ENCODE measurements at regions not wholly inside any gene's neighbourhood (a gene's known extent, or its start where the extent isn't known, plus 50 kb on each side); places are given as distances from the start of the nearest gene placed in this dataset.
"Not testable (repeated sequence)": the region's sequence is repeated elsewhere in the genome, so short reads cannot be mapped to it uniquely, and the experiment has no call there.

DNA sequence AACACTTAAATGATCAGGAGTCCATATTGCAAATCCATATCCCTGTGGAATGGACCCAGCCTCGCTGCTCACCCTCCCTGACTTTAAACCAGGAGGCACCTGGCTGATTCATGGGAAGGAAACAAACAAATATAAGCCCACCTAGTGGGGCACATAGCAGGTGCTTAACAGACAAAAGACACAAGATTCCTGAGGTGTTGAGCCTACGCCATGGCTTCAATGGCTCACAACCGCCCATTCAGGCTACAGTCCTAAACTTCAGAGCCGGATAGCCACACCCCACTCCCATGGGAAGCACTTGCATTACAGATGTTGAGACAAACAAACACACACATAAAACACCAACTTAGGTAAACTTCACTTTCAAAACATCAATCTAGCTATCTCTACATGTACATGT is 359.9 kb downstream of the ICE1 start:
- DNase-seq, result no peak

DNA sequence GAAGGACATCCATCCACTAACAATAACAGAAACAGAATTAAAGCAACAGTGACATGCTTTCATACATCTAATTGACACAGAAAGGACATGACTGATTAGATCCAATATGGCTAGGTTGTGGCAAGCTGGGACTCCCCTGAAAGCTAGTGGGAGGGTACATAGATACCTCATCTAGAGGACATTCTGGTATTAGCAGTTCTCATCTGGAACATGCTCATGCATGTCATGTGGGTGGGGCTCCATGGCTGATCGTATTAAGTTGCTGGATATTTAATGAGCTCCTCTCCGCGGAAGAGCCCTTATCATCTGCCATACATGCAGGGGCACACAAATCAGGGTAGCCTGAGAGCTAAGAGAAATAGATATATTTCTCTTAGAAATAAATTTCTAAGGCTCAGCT is 358.9 kb downstream of the ICE1 start:
- no peak for DNase-seq

DNA sequence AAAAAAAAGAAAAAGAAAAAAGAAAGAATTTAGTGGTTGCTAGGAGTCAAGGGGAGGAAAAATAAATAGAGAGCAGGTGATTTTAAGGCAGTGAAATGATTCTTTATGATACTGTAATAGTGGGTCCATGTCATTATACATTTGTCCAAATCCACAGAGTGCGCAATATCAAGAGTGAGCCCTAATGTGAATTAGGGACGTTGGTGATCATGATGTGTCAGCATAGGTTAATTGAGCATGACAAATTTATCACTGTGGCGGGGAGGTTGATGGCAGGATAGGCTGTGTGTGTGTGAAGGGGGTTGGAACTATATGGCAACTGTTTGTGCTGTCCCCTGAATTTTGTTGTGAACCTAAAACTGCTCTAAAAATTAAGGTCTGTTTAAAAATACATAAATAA is 357.8 kb downstream of the ICE1 start:
- DNase-seq, result no peak

DNA sequence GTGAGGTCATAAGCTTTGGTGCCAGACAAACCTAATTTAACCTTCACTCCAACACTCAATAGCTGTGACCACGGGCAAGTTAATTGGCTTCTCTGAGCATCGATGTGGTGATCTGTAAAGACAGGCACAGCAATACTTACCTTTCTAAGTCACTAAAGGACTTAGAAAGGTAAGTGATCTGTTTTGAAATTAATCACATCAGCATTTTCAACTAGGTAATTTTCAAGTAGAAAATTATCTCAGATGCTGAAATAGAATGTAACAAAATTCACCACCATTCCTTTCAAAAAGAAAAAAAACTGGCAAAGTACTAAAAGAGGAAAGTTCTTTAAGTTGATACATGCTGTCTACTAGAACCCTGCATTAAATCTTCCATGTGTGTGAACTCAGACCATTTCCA is 354.5 kb downstream of the ICE1 start:
- no peak for DNase-seq

DNA sequence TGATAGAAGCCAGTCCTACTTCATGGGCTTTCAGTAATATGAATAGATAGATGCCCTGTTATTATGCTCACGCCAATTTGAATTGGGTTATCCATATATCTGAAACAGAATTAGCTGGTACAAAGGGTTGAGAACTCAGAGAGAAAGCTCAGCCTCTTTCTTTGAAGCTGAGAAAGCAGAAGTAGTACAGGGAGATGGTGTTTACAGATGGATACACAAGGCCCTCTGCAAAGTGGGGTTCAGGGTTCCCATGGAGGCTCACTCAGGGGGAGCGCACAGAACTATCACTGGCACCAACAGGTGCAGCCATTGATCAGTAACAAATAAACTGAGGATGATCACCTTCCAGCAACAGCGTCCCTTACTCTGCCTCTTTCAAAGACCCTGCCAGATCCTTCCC is 349.7 kb downstream of the ICE1 start:
- DNase-seq, result no peak

DNA sequence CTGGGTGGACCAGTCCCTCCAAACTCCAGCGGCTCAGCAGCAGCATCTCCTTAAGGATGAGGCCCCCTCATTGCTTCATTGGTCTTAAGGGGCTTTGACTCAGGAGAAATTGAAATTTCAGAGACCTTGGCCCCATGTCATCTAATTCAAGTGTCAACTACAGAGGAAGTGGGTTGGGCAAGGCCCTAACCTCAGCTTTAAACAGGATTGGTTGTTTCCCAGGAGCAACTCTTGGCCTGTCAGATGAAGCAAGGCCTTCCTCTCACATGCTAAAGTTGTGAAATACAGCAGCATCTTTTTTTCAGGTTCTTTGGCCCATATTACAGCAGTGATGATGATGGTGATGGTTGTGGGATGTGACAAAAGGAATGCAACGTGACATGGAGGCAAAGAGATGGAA is 348.3 kb downstream of the ICE1 start:
- no peak for DNase-seq

DNA sequence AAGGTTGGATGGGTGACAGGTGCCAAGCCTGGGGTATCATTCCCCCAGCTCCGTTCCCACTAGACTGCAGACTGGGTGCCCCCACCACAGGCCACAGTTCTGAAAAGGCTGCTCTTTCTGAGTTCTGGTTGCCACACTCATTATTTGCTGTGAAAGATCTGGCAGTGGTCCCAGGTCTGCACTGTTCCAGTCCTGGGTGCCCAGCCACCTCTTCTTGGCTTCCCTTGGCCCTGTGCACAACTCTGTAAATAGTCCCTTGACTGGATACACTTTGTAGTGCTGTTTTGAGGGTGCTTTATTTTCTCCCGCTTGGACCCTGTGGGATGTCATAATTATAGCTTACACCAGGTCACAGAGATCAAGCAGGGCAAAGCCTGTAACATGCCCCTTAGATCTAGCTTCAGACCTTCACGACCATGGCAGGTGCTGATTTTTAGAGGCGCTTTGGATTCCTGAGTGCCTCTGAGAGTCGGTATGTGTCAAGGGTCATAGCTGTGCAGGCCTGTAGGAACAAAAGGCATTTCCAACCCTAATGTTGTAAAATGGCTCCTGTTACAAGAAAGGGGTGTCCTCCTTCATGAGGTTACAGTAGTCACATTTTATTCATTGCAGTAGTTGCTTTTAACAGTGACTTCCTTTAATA is 344.9 kb downstream of the ICE1 start:
- no peak for DNase-seq

DNA sequence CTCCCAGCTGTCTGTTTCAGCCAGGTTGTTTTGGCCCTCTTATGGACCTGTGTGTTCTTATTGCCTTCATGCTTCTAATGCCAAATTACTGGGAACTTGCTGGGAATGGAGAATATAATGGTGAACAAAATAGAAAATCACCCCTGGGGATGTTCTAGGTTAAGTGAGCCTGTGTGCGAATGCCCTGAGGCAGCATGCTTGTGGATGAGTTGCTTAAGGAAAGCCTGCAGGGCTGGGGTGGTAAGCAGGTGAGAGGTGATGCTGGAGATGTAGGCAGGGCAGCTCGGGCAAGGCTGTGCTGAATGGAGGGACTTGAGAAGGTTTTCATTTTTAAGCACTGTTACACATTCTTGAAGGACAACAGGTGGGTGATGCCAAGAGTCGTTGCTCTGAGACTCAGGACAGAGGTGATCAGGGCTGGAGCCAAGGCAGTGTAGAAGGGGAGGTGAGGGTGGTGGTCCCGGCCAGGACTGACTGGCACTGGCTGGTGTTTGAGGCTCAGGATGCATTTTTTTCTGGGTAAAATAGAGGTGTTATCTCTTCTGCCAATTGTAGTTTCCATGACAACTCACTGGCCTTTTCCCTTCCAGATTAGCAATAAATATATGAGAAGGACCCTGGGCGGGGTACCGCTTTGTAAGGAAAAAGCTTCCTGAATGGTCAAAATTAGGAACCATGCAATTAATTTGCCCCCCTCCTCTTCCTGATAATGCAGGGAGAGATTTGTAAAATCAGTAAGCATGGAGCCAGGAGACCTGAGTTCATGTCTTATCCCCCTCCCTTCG is 342.8 kb downstream of the ICE1 start:
- DNase-seq, result no peak

DNA sequence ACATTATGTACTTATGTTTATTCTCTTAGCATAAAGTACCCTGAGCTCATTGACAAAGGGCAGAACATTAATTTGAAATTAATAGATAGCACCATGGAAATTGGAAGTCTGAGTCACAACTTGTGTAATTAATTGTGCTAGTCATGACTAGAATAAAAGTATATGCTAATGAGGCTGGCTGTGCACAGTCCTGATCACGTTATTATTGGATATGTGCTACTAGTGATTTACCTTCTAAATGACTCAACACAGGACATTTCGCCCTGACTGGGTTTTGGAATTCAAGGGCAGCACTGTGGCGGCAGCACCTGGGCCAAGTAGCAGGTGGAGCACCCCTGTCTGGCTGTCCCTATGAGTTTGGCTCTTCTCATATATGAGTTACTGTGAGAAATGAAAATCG is 341.8 kb downstream of the ICE1 start:
- DNase-seq, result no peak

DNA sequence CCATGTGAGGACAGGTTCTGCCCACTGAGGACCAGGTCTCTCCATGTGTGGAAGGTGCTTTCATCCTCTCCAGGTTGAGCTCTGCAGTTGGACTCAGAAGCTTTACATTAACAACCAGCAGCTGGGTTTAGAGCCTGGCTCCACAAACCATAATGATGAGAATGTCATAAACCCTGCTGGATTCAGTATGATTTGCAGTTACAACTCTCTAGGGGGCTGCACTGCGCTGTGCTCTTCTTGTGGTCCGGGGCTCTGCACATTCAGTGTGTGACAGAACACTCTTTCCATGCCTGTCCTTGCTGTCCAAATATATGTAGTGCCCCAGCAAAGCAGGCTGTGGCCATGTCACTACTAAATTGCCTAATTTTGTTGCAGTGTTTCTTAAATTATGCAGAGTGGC is 334.3 kb downstream of the ICE1 start:
- DNase-seq, result no peak

DNA sequence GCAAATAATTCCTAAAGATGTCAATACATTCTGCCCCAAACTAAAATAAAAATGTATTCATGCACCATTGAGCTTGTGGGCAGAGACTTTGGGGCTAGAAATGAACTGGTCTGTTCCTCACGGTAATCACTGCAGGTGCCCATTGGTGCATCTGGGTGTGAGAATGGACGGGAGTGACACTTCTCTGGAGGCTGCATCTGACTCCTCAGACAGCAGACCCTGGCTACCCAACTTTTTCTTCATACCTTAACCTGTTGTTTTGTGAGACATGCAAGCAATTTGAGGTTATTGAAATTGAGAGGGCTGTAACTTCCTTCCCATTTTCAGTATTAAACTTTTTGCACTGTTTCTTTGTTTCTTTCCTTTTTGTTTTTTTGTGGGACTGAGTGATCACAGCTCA is 333.4 kb downstream of the ICE1 start:
- no peak for DNase-seq

DNA sequence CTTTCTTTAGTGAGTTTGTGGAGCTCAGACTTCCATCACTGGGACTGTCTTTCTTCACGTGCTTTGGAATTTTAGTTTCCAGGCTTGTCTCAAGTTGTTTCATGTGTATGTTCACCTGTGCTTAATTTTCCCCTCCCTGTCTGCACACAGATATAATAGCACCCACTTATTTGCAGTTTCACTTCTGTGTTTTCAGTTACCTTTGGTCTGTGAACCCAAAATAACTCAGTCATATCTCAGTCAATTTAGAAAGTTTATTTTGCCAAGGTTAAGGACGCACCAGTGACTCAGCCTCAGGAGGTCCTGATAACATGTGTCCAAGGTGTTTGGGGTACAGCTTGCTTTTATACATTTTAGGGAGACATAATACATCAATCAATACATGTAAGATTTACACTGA is 330.4 kb downstream of the ICE1 start:
- no peak for DNase-seq

DNA sequence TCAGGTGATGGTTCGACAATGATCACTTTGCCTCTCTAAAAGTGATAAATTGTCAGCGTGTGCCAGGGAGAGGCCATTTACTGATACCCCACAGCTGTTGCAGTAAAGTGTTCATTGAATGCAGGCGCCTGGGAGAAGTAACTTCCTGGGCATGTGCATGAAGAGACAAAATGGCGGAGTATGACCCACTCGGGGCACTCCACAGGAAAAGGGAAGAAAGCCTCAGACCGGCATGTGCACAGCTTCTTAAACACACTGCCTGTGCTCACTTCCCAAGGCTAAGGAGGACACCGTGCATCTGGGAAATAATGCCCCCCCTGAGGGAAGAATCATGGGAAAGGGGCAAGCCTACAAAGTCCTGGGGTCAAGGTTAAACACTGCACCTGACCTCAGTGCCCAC is 329.5 kb downstream of the ICE1 start:
- DNase-seq, result no peak

DNA sequence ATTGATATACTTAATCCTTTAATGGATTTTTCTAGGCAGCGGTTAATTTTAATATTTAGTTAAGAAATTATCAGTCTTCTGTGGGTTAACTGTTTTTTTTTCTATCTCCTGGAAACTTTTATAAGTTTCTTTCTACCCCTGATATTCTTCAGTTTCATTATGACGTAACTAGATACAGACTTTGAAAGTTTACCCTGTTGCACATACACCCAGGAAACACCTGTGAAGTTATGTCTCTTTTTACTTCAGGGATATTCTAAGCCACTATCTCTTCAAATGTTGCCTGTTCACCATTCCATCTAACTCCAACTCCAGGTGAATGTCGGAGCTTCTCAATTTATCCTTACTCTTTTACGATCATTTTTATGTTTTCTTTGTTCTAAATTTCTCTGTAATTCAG is 329.0 kb downstream of the ICE1 start:
- no peak for DNase-seq

DNA sequence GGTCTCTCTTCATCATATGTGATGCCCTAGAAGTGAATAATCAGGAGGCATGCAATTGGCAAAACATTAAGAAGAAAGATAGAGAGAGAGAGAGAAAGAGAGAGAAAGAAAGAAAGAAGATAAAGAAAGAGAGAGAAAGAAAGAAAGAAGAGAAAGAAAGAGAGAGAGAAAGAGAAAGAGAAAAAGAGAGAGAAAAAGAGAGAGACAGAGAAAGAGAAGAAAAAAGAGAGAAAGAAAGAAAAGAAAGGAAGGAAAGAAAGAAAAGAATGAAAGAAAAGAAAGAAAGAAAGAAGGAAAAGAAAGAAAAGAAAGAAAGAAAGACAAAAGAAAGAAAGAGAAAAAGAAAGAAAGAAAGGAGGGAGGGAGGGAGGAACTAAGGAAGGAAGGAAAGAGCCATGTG is 318.9 kb downstream of the ICE1 start:
- DNase-seq, result no peak

DNA sequence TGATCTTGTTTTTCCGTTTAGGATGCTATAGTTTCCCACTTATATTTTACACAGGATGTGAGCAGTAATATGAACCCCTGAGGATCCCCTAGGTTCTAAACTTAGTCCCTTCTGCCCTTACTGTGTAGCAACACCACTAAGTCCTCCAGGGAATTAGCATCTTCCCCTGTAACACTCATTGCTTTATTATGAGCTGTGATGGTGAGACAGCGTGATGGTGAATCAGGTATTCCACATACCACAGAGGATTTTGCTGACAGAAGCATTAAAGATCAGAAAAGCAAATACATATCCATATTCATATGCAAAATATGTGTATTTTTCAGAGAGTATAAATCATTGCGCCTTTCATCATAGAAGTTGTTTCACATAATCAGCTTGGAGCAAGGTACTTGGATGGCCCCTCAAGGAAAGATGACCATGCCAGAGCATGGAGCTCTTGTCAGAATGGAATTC is 317.0 kb downstream of the ICE1 start:
- DNase-seq, result no peak

DNA sequence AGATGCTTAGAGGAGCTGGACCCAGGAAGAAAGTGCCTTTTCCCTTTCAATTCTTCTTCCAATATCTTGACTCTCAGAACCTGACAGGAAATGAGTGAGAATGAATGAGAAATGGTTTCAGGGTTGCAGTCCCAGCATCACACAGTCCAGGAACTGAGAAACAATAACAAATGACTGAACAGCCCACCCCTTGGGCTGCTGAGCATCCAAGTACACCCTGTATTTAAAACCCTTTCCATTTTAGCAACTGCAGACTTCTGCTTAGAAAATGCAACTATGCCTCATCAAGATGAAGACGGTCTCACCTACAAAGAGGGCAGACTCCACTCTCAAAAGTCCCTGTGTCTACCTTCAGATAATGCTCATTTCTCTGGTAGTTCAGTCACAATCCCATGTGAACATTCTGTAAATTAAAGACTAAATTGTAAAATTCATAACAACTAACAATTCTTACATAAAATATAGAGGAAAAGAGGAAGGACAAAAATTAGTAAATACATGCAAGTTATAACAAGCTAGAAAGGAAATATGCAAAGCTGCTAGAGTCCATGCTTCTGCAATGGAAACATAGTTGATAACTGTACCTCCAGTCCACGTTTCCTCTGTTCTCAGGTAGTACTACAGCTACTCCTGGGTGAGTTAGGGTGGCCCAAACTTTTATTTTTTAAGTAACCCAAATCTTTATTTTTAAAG is 316.5 kb downstream of the ICE1 start:
- DNase-seq, result no peak

DNA sequence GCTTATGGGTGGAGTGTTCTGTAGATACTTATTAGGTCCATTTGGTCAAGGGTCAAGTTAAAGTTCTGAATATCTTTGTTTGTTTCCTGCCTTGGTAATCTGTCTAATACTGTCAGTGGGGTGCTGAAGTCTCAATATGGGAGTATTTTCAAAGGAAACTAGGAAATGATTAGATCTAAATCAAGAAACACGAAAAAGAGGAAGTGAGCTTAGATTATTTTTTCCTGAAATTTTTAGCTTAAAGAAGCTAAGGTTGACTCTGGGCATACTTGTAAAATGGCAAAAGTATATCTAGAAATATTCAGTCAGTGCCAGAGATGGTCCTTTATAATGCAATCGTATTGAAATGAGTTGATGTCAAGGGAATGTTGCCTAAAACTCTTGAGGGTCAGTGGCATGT is 313.5 kb downstream of the ICE1 start:
- DNase-seq, result no peak

DNA sequence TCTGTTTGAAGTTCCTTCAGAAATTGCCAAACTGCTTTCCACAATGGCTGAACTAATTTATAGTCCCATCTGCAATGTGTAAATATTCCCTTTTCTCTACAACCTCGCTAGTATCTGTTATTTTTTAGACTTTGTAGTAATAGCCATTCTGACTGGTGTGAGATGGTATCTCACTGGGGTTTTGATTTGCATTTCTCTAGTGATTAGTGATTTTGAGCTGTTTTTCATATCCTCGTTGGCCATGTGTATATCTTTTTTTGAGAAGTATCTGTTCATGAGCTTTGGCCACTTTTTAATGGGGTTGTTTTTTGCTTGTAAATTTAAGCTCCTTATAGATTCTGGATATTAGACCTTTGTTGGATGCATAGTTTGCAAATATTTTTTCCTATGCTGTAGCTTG is 310.6 kb downstream of the ICE1 start:
- DNase-seq, result not testable (repeated sequence)

DNA sequence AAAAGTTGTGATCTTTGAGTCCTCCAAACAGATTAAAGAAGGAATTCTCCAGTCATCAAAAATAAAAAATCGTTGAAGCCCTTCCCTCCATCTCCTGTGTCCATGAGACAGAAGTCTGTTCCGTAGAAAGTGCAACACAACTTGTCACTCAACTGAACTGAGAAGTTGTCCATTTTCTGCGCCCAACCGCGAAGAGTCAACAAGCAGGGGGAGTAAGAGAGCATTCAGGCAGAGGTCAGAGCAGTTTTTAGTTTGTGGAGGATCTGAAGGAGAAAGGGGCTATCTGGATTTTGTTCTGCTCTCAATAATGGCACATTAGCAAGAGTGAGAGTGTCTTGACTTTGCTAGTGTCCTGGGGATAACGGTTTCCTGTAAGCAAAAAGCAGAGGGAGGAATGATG is 303.9 kb downstream of the ICE1 start:
- DNase-seq, result no peak

DNA sequence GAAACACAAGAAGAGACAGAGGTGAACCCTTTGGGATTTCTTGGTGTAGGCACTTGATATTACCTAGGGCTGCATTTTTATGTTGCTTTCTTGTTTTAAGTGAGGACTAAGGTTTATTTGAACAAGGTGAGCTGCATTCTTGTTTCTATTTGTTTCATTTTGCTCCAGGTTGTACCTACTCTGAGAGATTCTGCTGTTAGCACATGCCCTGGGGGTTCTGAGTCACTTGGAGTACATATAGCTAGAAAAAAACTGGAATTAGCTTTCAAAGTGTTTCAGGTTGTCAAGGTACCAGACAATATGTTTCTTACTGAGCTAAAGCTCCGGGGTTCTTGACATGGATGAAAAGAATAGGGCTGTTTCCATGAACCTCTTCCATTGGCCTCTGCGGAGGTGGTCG is 299.4 kb downstream of the ICE1 start:
- no peak for DNase-seq

DNA sequence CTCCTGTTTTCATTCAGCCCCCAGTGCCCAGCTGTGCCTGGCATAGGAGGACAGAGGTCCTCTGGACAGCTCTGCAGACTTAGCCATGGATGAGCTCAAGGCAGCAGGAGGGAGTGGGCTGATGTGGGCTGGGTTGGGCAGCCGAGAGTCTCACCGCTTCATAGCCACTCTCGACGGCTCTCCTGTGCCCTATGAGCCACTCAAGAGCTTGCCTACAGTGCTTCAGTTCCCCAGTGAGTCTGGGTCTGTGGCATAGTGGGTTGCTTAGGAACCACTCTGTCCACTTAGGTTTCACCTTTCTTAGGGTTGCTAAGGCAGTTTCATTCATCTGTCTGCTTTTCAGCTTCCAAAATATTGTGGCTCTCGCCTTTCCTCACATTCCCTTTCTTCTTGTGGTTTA is 296.8 kb downstream of the ICE1 start:
- no peak for DNase-seq

DNA sequence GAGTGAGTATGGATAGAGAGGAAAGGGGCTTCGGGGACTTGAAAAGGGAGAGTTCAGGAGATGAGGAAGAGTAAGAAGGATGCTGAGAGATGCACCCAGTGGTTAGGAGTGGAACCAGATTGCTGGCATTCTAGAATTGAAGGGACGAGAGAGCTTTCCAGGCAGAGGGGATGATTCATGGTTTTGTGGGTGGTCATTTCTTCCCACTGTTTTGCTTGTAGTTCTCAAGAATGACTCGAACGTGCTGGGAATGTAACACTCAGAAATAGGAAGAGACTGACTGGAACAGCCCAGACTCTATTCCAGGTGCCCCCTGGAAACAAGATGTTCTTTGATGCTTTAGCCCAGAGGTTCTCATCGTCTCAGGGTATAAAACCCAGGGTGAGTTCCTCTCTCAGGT is 294.2 kb downstream of the ICE1 start:
- DNase-seq, result no peak

DNA sequence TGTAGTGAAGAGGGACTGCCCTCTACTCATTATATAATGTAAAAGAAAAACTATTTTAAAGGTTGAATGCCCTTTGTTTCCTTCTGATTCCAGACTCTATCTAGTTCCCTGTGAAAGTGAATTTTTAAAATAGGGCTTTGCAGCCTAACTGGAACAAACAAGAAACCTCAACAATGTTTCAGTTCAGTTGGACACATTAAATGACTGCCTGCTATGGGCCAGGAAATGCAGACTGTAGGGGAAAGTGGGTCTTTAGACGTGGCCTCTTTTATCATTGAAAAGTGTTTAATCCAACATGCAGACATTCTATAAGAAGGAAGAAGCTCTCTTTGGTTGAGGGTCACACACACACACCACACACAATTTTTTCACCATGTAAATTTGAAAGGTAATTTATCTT is 289.1 kb downstream of the ICE1 start:
- no peak for DNase-seq
